ENCODE measurements at regions not wholly inside any gene's neighbourhood (a gene's known extent, or its start where the extent isn't known, plus 50 kb on each side); places are given as distances from the start of the nearest gene placed in this dataset.

DNA sequence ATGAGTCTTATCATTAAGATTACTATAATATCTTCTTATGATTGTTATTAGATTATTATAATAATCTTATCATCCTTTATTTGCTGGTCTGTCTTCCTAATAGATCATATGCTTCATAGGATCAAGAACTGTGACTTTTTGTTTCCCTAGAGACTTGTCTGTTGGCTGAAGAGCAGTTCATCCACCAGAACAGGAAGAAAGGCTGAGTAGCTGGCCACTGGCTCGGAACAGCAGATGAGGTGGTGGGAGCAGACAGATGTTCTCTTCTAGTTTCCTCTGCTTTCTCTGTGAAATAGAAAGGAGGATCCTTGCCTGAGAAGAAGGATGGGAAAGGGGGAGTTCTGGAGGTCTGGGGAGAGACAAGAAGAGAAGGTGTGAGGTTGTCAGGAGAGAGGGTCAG lies 120.0 kb downstream of the CCNA1 start:
- DNase-seq, result no peak

DNA sequence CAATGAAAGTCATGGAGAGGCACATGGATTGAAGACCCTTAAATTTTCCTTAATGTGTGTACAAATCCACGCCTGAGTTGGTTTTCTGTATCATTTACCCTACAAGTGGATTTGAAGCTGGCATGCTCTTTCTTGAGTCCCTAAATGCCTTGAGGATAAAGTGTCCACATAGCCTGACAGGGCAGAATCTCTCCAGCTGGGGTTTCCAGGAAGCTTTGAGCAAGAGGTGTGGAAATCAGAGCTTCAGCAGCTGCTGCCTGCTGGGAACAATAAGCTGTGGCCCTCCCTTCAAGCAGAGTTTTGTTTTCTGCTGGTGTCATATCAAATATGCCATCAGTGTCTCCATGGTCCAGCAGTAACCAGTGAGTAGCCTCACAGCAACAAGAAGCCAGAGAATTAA lies 120.3 kb upstream of the SERTM1 start:
- no peak for DNase-seq

DNA sequence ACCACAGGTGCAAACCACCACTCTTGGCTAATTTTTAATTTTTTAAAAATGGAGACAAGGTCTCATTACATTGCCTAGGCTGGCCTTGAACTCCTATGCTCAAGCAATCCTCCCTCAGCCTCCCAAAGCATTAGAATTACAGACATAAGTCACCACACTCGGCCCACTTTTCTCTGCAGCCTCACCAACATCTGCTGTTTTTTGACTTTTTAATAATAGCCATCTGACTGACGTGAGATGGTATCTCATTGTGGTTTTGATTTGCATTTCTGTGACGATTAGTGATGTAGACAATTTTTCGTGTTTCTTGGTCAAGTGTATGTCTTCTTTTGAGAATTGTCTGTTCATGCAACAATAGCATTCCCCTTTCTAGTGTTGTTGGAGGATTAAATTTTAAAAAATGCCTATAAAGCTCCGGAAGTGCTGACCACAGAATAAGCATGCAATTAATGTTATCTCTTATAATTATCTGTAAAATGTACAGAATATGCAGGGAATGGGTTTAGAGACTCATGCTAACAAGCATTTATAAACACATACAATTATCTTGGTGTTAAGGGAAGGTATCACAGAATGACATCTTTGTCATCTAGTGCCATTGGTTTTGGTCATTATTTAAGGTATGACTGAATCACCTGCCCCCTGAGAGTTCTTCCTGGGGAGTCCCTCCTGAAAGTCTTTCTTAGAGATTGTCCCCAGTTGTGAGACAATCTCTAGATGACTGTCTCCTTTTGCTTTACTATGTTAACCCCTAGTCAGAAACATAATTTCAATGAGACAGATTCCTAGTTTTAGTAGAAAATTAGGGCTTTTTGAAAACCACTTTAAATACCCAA lies 118.5 kb upstream of the SERTM1 start:
- DNase-seq, result no peak

DNA sequence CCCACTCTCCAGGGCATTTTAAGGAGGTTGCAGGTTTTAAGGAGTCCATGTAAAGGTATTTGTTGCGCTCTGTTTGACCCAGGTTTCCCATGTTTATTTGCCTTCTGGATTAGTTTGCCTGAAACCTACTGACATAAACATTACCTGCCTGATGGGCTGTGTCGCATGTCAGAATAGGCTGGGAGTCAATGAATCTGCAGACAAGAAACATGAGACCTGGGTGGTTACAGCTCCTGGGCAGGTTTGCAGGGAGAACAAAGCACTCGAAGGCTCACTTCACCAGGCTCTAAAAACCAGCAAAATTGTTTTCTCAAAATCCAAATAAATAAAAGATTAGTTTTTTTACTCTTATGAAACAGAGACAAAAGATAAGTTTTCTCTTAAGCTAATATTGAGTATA lies 114.4 kb upstream of the SERTM1 start:
- DNase-seq, result no peak

DNA sequence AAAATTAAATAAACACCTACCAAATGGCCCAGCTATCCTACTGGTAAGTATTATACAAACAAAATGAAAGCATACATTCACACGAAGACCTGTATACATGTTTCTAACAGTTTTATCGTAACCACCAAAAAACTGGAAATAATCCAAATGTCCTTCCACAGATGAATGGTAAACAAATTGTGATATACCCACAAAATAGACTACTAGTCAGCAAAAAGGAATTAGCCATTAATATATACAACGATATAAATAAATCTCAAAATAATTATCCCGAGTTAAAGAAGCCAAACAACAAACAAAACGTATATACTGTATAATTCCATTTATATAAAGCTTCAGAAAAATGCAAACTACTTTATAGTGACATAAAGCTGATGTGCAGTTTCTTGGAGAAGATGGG lies 106.3 kb upstream of the SERTM1 start:
- no peak for DNase-seq

DNA sequence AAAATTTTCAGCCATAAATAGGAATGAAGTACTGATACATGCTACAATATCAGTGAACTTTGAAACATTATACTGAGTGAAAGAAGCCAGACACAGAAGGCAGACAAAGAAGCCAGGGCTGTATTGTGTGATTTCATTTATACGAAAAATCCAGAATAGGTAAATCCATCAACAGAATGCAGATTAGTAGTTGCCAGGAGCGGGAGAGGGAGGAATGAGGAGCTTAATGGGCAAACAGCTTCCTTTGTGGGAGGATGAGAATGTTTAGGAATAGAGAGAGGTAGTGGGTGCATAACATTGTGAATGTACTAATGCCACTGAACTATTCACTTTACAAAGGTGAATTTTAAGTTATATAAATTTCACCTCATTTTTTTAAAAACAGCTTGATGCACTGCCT lies 103.3 kb upstream of the SERTM1 start:
- DNase-seq, result no peak

DNA sequence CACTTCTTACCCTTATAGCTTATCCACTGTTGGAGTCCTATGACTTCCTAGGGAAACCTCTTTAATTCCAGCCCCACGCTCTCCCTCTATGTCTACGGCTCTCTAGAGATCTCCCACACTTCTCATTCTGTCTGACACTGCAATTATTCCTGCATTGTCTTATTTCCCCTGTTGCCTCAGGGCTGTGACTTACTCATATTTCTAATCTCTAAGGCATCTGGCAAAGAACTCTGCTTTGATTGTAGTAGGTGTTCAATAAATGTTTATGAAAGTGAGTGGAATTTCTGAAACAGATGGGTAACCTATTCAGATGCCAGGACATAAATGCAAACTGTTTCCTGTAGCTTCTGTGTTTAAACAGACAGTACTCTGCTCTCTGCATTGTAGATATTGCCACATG lies 102.4 kb upstream of the SERTM1 start:
- DNase-seq, result no peak

DNA sequence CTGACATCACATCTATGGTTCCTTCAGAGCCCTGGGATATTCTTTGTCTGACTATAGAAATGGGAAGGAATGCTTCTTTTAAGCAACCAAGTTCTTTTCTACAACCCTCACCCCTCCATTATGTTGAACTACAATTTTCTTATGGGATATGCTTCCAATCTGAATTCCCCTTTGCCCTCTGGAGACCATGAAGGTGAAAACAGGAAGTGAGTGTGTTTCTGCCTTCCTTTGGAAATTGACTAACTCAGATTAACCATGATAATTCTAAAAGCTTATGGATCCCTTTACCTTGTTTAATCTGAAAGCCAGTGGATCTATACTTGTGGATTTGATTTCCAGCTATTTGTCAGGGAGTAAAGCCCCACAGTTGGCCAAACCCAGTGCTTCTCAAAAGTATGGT lies 90.8 kb upstream of the SERTM1 start:
- DNase-seq, result no peak

DNA sequence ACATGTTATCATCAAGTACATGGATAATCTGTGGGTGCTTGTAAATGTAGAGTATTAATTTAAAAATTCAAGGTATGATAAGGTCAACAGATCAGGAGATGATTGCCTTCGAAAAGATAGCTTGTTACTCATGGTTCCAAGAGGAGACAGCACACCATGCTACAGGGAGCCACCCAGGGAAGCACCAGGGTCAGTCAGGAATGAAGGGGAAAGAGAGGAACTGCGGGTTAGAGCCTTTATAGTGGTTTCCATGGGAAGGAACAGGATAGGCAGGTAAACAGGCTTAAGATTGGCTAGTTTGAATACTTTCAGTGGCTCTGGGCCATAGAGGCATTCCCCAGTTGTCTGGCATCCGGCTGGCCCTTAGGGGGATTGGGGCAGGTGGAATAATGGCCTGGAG lies 74.2 kb upstream of the SERTM1 start:
- no peak for DNase-seq

DNA sequence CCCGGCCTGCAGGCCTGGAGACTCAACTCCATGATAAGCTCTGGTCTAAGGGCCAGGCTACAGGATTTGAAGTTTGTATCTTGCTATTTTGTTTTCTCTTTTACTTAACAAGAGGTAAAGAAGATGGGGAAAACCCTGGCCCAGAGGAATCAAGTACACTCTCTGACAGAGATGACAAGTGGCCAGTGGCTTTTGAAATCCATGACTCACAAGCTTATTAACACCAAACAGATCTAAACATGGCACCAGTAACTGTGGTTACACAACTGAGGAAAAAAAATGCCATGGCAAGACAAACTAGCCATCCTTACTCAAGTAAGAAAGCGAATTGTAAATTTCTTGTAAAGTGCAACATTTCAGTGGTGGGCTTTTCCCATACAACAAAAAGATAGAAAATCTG lies 72.6 kb upstream of the SERTM1 start:
- no peak for DNase-seq

DNA sequence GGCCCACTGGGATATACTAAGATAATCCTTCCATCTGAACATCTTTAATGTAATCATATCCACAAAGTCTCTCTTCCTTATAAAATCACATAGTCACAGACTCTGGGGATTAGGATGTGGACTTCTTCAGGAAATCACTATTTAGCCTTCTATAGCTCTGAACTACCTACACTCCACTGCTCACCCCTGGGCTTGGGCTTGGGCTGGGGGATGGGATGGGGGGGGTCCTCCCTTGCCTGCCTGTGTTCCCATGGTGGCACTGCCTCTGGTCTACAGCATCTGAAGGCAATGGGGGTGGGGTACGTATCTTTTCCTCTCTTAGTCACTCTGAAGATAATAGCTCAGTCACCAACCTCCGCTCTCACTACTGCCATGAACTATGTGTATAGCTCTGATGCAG lies 67.8 kb upstream of the SERTM1 start:
- no peak for DNase-seq

DNA sequence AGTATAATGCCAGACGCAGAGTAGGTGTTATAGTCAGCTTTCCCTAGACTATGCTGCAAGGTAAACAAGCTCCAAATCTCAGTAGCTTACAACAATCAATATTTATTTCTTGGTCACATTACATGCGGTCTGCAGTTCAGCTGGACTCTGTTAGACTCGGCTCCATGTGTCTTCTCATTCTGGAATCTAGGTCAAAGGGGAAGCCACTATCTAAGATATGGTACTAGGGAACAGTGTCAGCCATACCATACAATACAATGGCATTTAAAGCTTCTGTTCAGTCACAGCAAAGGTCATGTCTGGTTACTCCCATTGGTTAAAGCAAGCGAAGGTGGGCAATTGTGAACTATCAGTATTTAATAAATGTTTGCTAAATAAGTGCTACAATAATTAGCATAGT lies 65.3 kb upstream of the SERTM1 start:
- DNase-seq, result no peak

DNA sequence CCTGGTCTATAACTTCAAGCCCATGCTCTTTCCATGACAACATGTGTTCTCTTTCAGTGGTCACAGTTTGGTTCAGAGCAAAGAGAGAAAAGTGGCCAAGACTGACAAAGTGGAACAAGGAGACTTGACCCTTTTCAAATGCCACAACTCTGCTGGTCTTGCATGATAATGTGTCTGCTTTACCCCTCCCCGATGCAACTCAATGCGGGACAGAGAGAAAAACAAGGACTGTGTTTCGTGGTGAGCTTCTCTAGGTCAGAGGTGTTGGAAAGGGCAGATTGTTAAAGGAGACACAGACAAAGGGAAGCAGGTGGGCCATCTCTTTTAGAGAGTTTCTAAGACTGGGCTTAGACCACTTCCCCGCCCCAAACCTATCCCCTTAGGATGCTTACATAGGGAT lies 61.6 kb upstream of the SERTM1 start:
- DNase-seq, result no peak

DNA sequence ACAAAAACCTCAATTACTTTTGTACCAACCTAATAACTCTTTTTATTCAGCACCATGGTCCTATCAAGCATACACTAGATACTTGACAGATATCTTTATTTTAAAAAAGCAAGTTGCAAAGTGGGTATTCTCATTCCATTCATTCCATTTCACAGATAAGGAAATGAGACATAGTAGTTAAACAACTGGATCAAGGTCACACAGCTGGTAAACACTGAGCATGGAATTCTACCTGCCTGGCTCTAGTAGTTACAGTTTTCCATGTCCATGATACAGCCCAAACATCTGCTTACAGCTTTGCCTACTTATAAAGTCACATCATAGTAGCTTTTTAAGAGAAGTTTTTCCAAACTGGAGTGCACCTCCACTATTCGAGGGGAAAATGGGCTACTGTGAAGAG lies 57.1 kb upstream of the SERTM1 start:
- no peak for DNase-seq

DNA sequence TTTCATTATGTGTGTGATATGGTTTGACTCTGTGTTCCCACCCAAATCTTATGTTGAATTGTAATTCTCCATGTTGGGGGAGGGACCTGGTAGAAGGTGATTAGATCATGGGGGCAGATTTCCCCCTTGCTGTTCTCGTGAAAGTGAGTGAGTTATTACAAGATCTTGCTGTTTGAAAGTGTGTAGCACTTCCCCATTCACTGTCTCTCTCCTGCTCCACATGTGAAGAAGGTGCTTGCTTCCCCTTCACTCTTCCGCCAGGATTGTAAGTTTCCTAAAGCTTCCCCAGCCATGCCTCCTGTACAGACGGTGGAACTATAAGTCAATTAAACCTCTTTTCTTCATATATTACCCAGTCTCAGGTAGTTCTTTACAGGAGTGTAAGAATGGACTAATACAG lies 54.3 kb upstream of the SERTM1 start:
- DNase-seq, result no peak
